Activated CD8-positive, alpha-beta T cell treated with anti-CD3 and anti-CD28 coated beads for 36 hours (primary cell): ENCODE measurements at regions not wholly inside any gene's neighbourhood (a gene's known extent, or its start where the extent isn't known, plus 50 kb on each side); places are given as distances from the start of the nearest gene placed in this dataset.
"Not testable (repeated sequence)": the region's sequence is repeated elsewhere in the genome, so short reads cannot be mapped to it uniquely, and the experiment has no call there.

Source experiments
- ATAC-seq: fragments of 200-7000 bp; cut with Tn5 transposase; one replicate; pipeline ENCODE4 v1.10.0; 2021; ENCODE audit warnings: mild to moderate bottlenecking, moderate library complexity
- CTCF ChIA-PET: fragments of 350-600 bp; sonication (Branson Sonifier 250); formaldehyde crosslinking; loops from one replicate; lab custom pipeline; 2021; ENCODE audit warnings: antibody characterized with exemption; lab: Charles Lee
- POLR2A ChIA-PET: fragments of 350-600 bp; sonication (Branson Sonifier 250); formaldehyde crosslinking; loops from one replicate; lab custom pipeline; 2021; ENCODE audit warnings: antibody characterized with exemption; lab: Charles Lee
- DNase-seq: peaks from one replicate; pipeline ENCODE4 v3.0.0-alpha.2; 2020
- H3K27ac Mint-ChIP-seq: one replicate; pipeline ENCODE4 v1.8.0; 2021; ENCODE audit warnings: mild to moderate bottlenecking, mixed read lengths
- H3K27me3 Mint-ChIP-seq: one replicate; pipeline ENCODE4 v1.8.0; 2021; ENCODE audit warnings: mixed read lengths
- H3K36me3 Mint-ChIP-seq: one replicate; pipeline ENCODE4 v1.8.0; 2021; ENCODE audit warnings: low read depth, mixed read lengths
- H3K4me1 Mint-ChIP-seq: one replicate; pipeline ENCODE4 v1.8.0; 2021; ENCODE audit warnings: low read depth, mixed read lengths
- H3K4me3 Mint-ChIP-seq: one replicate; pipeline ENCODE4 v1.8.0; 2021; ENCODE audit warnings: mild to moderate bottlenecking, moderate library complexity, mixed read lengths
- H3K9me3 Mint-ChIP-seq: one replicate; pipeline ENCODE4 v1.8.0; 2021; ENCODE audit warnings: mixed read lengths
- intact Hi-C: fragments of 100-400 bp; cut with micrococcal nuclease; formaldehyde crosslinking; loops from one replicate; pipeline ENCODE4 v1.10.0; 2022
- TF ChIP-seq, protein P1 (sequence below): fragments of 200-600 bp; IDR thresholded peaks from one replicate; pipeline ENCODE4 v1.8.0; 2022; ENCODE audit warnings: antibody characterized with exemption, mild to moderate bottlenecking

DNA sequence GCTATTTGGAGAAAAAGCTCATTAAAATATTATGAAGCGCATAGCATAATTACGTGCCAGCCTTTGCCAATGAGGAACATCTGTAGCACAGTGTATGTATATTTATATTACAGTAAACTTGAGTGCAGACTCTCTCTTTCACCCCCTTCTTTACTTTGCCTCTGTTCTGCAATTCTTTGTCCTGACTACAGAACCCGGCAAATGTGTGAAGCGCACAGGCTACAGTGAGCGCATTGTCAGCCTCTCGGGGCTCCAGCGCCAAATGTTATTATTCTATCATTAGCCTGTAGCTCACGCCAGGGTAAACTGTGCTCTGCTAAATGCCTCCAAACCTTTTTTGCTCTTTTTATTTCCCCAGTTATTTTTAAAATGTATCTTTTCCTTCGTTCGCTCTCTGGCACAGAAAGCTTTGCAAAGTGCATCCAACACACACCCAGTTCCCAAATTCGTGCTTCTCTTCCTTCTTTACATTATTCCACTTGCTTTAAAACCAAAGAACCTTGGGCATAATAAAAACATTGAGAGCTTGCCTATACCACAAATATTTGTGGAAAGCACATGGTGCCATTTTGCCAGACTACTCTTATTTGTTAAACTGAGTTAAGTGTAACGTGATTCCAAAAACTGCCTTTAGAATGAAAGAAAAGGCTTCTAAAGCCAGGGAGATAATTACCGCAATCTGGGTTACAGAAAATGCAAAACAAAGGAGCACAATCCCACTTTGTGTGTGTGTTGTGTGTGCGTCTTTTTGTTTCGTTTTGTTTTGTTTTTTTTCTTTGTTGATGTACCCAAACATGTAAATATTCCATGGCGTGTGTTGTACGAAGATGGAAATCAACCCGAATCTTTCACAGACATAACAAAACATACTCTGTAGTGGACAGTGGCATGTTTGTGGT lies 164.1 kb upstream of the MPDZ start:
- Mint-ChIP-seq H3K27ac (no peak overlapping the region), H3K4me1 (no peaks in the 10 kb centered on the region), H3K9me3 (no peaks in the 10 kb centered on the region), H3K4me3 (no peak overlapping the region), H3K27me3 (no peaks in the 10 kb centered on the region), H3K36me3 (no peaks in the 10 kb centered on the region)
- ChIA-PET POLR2A (no interaction called here), CTCF (no interaction called here)
- intact Hi-C loops, result no loop called here
- ATAC-seq (no peak), DNase-seq (no peak)
- TF ChIP-seq, protein P1, sequence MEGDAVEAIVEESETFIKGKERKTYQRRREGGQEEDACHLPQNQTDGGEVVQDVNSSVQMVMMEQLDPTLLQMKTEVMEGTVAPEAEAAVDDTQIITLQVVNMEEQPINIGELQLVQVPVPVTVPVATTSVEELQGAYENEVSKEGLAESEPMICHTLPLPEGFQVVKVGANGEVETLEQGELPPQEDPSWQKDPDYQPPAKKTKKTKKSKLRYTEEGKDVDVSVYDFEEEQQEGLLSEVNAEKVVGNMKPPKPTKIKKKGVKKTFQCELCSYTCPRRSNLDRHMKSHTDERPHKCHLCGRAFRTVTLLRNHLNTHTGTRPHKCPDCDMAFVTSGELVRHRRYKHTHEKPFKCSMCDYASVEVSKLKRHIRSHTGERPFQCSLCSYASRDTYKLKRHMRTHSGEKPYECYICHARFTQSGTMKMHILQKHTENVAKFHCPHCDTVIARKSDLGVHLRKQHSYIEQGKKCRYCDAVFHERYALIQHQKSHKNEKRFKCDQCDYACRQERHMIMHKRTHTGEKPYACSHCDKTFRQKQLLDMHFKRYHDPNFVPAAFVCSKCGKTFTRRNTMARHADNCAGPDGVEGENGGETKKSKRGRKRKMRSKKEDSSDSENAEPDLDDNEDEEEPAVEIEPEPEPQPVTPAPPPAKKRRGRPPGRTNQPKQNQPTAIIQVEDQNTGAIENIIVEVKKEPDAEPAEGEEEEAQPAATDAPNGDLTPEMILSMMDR, result no peak

DNA sequence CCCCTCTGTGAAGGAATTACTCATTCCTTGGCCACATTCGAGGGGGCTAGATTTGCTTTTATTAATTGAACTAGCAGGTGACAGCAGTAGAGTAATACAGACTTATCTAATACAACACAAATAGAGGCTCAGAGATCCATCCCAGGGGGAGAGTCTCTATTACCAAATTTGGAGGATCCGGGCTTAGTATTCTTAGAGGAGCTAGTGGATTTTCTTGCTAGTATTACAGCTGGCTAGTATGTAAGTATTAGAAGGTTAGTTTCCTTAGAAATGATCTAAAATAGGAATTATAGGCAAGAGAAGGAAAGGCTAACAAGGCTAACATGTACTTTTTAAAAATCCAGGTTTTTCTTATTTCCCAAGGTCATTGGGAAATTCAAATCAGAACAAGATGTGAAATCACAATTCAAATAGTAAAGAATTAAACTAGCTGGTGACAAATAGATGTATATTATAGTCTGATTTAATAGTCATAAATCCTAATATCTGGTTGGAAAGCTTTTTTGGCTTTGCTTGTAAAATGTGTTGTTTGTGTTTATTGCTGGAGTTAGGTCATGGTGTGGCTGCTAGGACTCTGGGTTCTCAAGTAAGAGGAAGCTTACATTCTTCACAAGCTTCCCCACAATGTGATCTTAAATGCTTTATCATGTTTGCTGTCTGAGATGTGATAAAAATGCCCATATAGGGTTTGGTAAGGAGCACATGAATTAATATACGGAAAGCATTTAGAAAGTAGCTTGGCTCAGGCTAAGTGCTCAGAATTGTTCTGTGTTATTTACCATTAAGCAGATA lies 160.4 kb upstream of the MPDZ start:
- POLR2A ChIA-PET, result no interaction called here

DNA sequence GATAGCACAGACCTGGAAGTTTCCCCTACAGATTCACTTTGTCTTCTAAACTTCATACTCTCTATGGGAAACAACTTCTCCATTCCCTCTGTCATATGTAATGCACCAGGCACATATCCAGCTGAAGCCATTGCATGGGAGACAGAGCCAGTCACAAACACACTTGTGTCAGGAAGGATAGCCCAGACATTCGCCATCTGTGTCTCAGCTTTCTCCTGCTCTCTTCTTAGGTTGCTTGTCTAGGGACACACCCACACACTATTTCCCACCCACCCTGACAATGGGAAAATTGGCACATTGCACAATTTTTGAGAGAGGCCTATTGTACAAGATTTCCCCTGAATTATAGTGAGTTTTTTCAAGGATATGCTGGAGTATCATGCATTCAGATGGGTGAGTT lies 158.4 kb upstream of the MPDZ start:
- ChIA-PET CTCF (interaction anchor here (2.7 kb wide), 1 partner anchor 10 kb away, joined by 9 read pairs; no protein-coding TSS in a partner anchor), POLR2A (no interaction called here)
- intact Hi-C loops, result no loop called here
- TF ChIP-seq, protein P1, result no peak
- H3K27me3 Mint-ChIP-seq, result no peaks in the 10 kb centered on the region
- no peak overlapping the region for H3K27ac Mint-ChIP-seq
- no peaks in the 10 kb centered on the region for H3K36me3 Mint-ChIP-seq
- no peak for DNase-seq
- H3K4me3 Mint-ChIP-seq, result no peak overlapping the region
- H3K4me1 Mint-ChIP-seq, result no peaks in the 10 kb centered on the region
- no peaks in the 10 kb centered on the region for H3K9me3 Mint-ChIP-seq
- no peak for ATAC-seq

More for the DNA sequence above, 160.4 kb upstream of the MPDZ start:
- no peak overlapping the region for H3K4me3 Mint-ChIP-seq
- H3K36me3 Mint-ChIP-seq, result no peaks in the 10 kb centered on the region
- no peaks in the 10 kb centered on the region for H3K4me1 Mint-ChIP-seq
- DNase-seq (no peak), ATAC-seq (no peak)
- H3K27me3 Mint-ChIP-seq, result no peaks in the 10 kb centered on the region
- H3K27ac Mint-ChIP-seq, result no peak overlapping the region
- TF ChIP-seq, protein P1, result no peak
- intact Hi-C loops, result no loop called here
- H3K9me3 Mint-ChIP-seq, result no peaks in the 10 kb centered on the region
- CTCF ChIA-PET, result interaction anchor here (1.0 kb wide), 1 partner anchor 12 kb away, joined by 4 read pairs; no protein-coding TSS in a partner anchor

DNA sequence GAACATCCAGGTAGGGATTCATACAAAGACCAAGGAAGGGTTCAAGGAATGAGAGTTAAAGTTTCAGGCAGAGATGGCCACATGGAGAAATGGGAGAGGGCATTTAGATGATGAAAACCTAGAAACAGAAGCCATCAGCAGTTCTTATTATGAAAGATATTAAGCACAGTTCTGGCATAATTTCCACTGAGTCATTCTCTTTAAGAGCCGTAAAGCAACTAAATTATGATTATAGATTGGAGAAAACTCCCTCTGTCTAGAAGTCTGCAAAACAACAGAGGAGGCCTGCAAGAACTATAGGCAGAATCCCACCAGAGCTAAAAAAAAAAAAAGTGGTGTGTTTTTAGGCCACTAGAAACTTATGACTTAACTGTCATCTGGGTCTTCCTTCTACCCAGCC lies 157.1 kb upstream of the MPDZ start:
- Mint-ChIP-seq H3K27me3 (no peaks in the 10 kb centered on the region), H3K9me3 (no peaks in the 10 kb centered on the region), H3K27ac (no peak overlapping the region), H3K4me1 (no peaks in the 10 kb centered on the region), H3K36me3 (no peaks in the 10 kb centered on the region), H3K4me3 (no peak overlapping the region)
- TF ChIP-seq, protein P1, result no peak
- no peak for ATAC-seq
- DNase-seq, result no peak
- ChIA-PET CTCF (interaction anchor here (0.6 to 2.7 kb wide), 2 partner anchors 9 to 288 kb away, joined by 3 to 9 read pairs; no protein-coding TSS in a partner anchor), POLR2A (no interaction called here)
- intact Hi-C loops, result no loop called here

DNA sequence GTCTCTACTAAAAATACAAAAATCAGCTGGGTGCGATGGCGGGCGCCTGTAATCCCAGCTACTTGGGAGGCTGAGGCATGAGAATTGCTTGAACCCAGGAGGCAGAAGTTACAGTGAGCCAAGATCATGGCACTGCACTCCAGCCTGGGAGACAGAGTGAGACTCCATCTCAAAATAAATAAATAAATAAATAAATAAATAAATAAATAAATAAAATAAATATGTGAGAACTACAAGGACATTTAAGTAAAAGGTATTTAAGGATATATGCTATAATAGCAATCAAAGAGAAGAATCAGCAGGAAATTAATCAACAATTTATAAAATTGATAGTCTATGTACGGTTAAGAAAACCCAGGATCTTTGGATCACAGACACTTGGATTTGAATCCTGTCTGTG lies 154.0 kb upstream of the MPDZ start:
- POLR2A ChIA-PET, CTCF ChIA-PET, DNase-seq, H3K27me3 Mint-ChIP-seq, H3K27ac Mint-ChIP-seq, H3K4me3 Mint-ChIP-seq, ATAC-seq, H3K9me3 Mint-ChIP-seq, H3K36me3 Mint-ChIP-seq, H3K4me1 Mint-ChIP-seq: not testable (repeated sequence)
- intact Hi-C loops, result loop anchor here (5.0 kb wide), 1 partner anchor 919 kb away; no protein-coding TSS in a partner anchor
